Activated T-helper 1 cell treated with Interleukin-2 at 50 U/mL for 16 hours (primary cell): ENCODE measurements at regions not wholly inside any gene's neighbourhood (a gene's known extent, or its start where the extent isn't known, plus 50 kb on each side); places are given as distances from the start of the nearest gene placed in this dataset.

Experiments
- DNase-seq: peaks from one replicate; pipeline ENCODE4 v3.0.0-alpha.2; 2020; ENCODE audit warnings: low read depth

DNA sequence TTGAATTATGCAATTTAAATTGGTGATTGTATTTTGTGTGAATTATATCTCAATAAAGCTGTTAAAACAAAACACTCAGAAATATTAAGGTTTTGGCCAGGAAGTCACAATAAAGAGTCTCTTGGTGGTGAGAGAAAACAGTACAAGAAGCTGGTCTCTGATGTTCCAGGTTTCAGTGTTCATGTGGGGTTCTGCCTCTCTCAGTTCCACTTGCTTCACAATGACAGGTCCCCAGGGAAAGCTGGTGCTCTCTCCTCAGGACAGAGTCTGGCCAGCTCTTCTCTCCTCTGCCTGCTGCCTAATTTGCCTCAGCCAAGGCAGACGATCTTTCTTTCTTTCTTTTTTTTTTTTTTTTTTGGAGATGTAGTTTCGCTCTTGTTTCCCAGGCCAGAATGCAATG is 342.9 kb upstream of the PLXNA2 start:
- no peak for DNase-seq

DNA sequence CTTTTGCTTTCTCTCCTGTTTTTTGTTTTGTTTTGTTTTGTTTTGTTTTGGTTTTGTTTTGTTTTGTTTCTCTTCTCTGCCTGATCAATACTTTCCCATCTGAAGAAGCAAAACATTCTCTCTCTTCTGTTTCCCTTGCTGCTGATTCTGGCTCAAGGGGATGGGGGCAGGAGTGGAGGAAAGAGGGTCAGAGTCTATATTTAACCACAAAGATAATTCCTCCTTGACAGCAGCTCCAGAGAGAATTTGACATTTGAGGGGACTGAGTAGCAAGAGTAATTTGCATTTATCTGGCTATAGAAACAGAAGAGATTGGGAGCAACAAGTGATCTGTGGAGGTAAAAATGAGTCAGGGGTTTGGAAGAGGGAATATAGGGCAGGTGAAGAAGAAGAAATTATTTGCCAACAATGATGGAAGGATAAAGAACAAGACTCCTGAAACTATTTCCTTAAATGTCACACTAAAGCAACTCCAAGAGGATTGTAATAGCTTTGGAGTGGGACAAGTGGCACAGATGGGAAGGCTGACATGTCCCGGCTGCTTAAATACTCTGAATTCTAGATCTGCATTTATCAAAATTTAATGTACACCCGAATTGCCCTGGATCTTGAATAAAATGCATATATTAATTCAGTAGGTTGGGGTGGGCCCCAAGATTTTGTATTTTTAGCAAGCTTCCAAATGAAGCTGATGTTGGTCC is 349.3 kb upstream of the PLXNA2 start:
- no peak for DNase-seq

DNA sequence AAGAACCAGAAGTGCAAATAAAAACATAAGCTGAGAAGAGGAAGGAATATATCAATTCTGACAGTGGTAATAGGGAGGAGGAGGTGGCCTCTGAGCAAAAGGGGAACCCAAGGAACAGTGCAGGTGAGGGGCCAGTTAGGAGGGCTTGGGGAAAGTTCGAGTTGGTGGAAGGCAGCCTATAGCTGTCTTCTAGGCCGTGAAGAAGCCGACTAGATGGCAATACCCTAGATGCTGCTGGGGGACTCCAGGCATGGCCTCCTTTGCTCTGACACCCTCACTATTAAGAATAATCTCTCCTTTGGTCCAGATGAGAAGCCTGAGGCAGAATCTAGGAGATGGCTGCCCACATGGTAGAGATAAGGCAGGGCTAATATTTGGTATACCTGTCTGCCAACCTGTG is 351.1 kb upstream of the PLXNA2 start:
- DNase-seq, result no peak

DNA sequence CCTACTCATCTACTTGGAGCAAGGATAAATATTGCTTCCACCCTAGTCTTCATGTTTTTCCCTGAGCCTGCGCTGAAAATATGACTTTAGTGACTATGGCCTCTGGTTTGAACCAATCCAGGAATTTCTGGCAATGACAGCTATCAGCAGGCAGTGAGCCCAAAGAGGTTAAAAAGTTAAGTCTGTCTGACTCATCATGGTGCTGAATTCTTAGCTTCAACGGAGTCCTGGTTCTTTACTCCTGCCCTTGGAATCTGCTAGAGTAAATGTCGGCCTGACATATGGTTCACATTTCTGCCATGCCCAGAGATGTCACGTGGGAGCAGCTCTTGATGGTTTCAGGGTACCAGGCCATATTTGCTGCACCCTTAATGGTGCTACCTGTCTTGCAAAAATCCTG is 351.6 kb upstream of the PLXNA2 start:
- DNase-seq, result no peak

DNA sequence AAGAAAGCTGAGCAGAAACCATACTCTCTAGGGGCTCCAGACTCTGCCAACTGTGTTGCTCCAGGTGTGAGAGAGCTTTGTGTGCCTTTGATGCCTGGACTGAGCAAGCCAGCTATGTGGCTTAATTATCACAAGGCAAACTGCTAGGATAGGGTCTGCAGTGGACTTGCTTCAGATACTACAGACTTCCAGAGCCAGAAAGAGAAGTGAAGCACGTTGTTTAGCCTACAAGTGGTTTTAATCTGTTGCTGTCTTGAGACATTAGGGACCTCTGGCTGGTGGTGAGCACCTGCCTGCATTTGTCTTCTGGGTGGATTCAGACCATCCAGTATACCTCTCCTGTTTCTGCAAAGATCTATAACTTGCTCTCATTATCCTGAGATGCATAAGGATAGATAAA is 353.4 kb upstream of the PLXNA2 start:
- DNase-seq, result no peak

DNA sequence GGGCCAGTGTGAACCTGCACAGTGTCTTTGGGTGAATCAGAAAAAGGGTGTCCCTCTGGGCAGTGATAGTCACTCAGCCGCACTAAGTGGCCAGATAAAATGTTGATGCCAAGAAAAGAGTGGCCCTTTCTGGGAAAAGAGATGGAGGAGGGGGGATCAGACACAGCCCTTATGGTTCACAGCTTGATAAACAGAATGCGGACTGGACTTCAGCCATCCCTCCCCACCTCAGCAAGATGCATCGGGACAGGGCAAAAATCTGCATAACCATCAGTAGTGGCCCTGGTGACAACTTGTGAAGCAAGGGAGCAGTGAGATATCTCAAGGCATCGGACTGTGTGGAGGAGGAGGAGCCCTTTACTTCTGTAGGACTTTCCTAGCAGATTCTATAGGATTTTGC is 353.8 kb upstream of the PLXNA2 start:
- DNase-seq, result no peak

DNA sequence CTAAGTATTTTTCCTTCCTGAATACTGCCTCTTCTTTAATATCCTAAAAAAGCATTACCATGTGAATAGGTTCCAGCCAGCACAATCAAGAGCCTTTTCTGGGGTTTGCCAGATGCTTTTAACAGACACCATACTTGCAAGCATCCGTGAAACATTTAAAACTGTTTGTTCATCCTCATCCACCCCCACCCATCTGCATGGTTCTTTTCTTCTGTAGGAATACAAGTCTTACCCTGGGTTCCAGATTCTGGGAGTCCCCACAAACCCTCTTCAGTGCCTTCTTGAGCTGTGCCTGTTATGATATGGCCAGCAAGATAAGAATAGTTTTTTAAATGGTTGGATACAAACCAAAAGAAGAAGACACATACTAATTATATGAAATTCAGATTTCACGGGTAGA is 354.9 kb upstream of the PLXNA2 start:
- no peak for DNase-seq

DNA sequence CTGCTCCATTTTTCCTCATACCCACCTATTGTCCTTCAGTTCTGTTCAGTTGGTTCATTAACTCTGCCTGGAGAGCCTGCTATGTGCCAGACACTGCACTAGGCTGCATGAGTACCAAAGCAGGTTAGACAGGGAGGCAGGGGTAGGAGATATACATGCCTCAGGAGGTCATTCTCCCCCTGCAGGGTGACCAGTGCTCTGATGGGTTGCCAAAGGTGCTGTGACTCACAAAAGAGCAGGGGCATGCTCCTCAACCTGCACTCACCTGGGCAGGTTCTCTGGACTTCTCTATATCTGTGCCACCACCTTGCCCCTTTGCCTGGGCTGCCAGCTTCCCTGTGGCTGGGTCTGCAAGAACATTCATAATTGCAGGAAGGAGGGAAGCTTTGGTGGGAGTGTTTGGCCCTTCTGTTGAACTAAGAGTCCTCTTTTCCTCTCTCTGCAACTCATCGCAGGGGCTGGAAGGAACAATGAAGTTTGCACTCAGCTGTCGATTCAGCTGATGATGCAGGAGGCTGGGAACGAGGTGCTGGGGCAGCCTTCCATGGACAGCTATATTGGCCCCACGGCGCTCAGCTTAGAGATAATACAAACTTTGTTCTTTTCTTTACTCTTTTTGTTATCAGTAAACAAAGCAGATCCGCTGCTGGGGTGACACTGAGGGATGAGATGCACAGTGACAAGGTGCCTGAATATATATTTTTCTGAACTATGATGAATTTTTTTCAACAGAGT is 356.4 kb upstream of the PLXNA2 start:
- no peak for DNase-seq

DNA sequence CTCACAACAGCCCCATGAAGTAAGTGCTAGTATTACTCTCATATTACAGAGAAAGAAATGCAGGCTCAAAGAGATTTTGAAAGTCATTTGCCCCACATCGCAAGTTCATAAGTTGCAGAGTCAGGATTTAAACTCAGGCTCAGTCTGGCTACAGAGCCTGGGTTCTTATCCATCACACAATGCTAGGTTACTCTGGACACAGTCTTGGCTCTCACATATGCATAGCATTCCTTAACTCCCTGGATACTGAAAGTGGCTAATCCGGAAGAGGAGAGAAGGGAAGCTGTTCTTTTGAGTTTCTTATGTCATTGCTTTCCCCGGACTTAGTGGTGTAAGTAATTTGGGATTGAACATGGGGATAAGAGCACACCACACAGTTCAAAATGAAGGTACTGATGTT is 357.4 kb upstream of the PLXNA2 start:
- DNase-seq, result no peak

DNA sequence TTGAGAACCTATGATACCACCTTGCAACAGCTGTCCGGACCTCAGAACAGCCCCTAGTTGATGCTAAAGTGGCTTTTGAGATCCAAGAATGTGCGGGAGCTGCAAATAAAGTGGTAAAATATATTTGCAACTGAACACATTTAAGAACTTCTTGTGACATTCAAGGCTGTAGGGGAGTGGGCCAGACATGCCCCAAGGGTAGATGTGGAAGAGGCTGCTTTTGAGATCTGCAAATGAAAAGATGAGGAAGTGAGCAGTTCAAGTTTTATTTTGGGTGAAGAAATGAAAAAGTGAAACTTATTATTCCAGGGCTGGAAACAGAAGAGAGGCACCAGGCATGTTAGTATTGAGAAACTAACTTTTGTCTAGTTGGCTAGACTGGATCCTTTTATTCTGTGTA is 359.5 kb upstream of the PLXNA2 start:
- DNase-seq, result no peak

DNA sequence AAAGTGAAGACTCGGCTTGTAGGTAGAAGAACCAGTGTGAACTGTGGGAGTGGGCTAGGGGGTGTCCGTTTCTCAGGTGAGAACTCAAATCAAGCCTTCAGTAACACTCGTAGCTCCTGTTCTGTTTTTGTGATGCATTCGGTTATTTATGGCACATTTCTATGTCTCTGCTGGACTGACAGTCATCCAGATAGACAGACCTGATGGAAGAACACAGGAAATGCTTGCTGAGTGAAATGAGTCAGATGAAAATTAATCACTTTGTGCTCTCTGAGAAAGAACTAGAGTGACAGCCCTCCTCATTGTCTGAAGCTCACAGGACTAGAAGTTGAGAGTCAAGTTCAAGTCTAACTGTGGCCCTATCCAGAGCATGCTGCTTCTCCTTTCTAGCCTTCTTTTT is 360.1 kb upstream of the PLXNA2 start:
- no peak for DNase-seq

DNA sequence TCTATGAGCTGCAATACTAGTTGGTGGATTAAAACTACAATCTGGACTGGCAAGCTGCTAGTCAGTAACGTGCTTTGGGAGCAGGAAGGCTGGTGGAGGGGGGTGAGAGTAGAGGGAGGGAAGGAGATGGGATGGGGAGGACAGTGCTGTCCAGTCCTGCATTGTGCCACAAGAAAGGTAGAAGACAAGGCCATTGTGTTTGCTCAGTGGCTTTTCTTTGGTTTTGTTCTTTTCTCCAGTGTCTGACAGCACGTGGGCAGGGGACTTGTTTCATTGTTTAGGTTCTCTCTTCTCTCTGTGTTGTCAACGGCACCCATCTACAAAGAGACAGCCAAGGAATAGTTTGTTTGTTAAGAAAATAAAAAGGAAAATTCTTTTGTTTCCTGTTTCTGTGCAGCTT is 362.8 kb upstream of the PLXNA2 start:
- no peak for DNase-seq

DNA sequence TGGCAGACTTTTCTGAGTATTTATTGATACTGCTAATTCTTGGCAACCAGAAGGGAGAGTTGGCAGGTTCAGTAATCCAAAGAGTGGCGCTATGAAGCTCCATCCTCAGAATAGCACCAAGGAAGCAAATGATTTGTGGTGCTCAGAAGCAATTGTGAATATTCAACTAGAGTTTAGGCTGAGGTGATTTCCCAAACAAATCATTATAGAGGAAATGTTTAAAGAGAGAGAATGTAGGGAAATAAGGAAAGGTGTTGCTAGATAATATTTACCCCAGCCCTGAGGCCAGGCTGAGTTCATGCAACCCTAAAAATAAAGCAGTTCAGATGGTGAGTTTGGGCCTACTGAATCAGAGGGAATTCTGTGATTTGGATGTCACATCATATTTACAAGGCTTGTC is 363.4 kb upstream of the PLXNA2 start:
- no peak for DNase-seq

DNA sequence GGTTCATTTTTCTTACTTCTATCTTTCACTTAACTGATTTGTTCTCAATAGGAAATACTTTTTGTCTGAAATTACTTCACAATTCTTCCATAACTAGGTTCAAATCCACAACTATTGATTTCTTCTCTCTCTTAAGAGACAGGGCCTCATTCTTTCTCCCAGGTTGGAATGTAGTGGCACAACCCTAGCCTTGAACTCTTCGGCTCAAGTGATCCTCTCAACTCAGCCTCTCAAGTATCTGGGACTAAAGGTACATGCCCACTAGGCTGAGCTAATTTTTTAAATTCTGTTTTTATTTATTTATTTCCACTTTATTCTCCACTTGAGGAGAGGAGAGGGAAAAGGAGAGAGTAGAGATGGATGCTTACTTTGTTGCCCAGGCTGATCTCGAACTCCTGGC is 370.4 kb upstream of the PLXNA2 start:
- no peak for DNase-seq

DNA sequence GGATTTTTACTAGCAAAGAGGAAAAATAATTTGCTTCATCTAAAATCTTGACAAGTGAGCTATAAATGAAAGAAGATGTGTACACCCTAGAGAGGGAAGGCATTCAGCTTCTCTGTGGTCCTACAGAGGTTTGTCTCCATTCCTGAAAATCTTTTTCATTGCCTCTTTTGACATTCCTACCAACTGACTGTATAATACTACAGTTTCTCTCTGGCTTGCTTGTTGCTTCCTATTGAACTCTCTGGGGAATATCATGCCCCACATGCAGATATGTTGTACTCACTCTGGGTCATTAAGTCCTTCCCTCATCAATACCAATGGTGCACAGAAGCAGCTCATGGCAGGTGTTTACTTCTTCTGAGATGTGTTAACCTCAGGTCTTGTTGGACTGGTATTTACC is 371.2 kb upstream of the PLXNA2 start:
- DNase-seq, result no peak

DNA sequence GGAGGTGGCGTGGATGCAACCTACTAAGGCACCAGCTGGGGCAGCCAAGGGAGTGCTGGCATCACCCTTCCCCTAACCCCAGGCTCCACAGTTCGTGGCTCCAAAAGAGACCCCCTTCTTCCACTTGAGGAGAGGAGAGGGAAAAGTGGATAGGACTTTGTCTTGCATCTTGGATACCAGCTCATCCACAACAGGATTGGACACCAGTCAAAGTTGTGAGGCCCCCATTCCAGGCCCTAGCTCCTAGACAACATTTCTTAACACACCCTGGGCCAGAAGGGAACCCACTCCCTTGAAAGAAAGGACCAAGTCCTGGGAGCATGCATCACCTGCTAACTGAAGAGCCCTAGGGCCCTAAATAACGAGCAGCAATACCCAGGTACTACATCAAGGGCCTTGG is 372.6 kb upstream of the PLXNA2 start:
- DNase-seq, result no peak

DNA sequence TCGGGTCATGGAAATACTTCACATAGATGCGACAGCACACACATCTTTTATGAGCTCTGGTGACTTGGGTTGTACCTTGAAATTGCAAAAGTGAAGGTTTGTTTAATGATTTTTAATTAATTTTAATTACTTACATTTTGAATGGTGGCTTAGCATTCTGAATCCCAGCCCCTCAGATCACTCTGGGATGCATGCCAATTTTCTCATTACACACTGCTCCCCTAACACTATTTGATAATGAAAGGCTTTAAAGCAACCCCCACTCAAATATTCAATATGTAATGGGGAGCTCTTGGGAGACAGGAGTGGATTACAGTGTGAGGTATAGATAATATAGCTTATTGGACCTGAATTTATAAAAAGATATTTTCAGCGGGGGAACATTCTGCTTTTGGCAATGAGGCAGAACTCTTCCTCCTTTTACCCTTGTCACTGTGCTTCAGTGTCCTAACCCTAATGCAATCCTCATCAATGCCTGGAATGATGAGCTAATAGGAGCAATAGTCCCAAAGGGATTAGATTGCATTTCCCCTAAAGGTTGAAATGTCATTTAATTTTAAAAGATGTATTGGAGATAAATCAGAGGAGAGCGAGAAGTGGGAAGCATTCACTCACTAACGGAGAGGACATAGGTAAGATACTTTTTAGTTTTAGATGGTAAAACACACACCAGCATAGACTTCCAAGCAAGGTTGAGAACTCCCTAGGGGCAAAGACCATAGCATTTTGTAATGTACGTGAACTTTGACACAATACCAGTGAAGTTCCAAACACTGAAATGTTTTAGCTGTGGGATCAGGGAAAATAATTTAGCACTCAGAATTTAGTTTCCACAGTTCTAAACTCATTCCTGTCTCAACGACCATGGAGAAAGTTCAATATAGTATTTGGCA is 384.1 kb upstream of the PLXNA2 start:
- DNase-seq, result no peak

DNA sequence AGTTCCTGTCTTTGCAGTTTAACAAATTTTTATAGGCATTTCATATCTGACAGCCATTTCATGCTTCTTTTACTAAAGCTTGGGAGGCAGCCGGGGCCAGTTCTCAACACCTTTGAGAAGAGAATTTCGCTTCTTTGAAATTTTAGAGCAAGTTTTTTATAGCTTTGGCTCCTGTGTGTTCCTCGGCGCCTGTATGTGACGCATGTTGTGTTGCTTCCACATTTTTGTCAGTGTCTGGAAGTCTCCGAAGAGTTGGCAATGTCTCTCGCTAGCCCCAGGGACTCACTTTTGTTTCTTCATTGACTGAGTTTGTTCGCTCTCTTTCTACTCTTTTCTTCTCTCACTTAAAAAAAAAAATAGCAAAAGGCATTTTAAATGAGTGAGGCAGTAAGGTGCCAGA is 386.9 kb upstream of the PLXNA2 start:
- DNase-seq, result no peak

DNA sequence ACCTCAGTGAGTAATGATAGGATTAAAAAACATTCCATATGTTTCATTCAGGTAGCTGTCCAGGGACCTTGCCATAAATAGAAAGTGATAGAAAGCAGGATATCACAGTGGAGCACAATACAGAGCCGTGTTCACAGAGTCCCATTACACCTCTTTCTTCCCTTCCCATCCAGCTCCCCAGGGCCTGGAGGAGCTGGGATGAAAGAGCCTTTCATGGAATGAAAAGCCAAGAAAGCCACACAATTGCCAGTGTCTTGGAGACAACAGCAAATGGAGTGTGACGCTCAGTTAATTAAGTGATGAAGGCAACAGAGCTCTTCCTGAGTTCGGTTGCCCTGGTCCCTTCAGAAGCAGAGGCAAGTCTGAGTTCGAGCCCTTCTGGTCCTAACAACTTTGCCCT is 387.3 kb upstream of the PLXNA2 start:
- no peak for DNase-seq

DNA sequence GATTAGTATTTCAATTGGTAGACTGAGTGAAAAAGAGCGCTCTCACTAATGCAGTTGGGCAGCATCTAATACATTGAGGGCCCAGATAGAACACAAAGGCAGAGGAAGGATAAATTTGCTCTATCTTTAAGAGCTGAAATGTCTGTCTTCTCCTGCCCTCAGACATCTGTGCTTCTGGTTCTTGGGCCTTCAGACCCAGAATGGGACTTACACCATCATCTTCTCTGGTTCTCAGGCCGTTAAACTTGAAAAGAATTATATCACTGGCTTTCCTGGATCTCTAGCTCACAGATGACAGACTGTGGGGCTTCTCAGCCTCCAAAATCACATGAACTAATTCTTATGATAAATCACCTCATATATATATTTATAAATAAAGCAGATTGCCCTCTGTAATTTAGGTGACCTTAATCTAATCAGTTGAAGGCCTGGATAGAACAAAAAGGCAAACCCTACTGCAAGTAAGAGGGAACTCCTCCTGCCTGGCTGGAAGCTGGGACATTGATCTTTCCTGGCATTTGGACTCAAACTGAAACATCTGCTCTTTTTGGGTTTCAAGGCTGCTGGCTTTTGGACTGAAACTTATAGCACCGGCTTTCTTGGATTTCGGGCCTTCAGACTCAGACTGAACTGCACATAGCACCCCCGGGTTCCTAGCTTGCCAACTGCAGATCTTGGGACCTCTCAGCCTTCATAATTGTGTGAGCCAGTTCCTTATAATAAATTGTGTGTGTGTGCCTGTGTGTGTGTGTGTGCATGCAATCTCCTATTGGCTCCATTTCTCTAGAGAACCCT is 390.4 kb upstream of the PLXNA2 start:
- no peak for DNase-seq

DNA sequence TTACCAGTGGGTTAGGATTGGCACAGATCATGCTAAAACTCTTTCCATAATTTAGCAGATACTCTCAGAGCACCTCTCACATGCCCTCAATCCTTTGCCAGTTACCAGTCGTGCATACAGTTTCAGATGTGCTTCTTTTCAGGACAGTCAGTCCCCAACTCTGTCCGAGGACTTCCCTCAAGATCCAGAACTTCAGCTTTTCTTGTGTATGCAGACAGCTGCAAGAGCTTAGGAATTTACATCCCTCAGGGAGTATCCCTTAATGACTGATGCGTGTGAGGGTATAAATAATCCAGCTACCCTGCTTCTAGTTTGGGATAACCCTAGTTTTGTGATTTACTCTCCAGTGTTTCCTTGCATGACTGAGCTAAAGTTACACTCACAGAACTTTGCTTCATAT is 393.0 kb upstream of the PLXNA2 start:
- DNase-seq, result no peak

DNA sequence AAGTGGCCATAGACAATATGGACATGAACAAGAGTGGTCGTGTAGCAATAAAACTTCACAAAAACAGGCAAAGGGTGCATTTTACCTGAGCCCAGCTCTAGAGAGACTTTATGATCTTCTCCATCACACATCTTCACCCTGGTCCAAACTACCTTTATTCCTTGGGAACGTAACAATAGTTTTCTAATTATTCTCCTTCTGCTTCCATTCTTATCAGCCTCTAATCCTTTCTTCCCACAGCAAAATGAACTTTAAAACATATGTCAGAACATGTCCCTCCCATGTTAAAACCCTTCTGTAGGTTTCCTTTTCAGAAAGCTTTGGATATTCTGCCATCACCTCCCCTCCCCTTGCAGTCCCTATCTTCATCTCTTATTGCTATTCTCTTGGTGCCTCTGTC is 395.2 kb upstream of the PLXNA2 start:
- no peak for DNase-seq
